ENCODE measurements at regions not wholly inside any gene's neighbourhood (a gene's known extent, or its start where the extent isn't known, plus 50 kb on each side); places are given as distances from the start of the nearest gene placed in this dataset.

GRCh38 chr5:143488381-143488780 is 84.9 kb upstream of the NR3C1 start:
- DNase-seq: no peak

- no peak for DNase-seq
These were observed 81.1 kb upstream of the NR3C1 start for GRCh38 chr5:143484601-143485000.

DNA sequence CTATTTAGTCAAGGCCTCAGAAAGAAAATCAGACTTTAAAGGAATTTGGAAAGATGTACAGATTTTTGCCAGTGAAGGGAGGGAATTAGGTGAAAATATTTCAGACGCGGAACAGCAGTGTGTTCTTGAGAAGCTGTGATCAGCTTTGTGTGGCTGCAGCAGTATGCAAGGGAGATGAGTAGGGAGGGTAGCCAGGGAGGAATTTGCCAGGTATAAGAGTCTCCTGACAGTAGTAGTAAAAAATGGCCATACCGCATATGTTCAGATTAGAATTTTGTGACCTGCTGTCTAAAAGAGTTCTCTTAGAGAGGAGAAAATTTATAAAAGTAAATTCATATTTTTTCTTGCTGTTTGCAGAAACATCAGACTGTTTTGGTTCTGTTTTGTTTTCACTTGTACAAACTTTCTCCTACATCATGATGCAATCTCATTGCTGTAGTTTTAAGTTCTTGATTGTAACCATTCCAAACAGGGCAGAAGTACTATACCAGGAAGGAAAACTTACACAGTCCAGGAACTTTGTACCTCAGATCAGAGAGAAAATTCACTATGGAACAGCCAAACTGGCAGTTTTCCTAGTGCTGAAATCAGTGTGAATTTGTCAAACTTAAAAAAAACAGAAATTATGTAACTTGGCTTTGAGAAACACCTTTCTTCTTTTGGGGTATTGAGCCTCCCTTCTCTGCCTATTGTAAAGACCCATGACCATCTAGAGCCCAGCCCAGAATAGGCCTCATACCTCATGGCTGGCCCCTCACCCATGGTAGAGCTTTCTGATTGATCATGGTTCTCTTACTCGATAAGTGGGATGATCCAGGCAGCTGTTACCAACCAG is 78.4 kb upstream of the NR3C1 start:
- DNase-seq: no peak

- DNase-seq: no peak
These were observed 76.5 kb upstream of the NR3C1 start for GRCh38 chr5:143480001-143480400.

DNA sequence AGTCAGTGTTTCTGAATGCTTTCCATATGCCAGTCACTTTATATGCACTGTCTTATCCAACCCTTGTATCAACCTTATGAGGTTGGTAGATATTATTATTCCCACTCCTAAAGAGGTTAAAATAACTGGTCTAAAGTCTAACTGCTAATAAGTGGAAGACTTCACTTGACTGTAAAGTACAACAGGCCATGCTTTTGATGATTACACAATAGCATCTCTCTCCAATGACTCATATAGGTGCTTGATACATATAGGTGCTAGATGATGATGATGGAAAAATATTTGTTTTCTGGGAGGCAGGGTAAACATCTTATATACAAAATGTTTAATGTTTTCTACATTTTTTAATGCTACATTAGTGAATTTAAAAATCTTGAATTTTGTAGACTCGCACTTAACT is 75.9 kb upstream of the NR3C1 start:
- DNase-seq: no peak

DNA sequence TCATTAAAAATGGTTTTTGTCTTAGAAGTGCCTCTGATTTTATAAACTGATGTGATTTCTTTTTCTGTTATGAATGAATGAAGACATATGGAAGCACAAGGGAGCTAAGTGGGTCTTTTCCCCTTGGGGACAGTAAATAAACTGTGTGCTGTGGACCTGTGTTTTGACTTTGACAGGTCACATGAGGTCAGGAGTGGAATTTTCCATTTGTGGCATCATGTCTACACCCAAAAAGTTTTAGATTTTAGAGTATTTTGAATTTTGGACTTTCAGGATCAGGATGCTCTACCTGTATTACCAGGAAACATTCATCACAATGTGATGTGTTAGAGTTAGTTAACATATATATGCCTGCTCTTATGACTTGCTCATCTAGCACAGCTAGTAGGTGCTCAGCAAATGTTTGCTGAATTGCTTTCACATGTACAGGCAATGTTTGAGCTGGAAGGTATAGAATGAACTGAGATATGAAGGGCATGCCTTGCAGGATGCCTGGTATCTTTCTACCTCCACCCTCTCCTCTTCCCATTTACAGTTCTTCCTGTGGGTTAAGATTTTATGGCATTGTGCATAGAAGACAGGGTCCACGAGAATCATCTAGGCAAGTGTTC is 73.2 kb upstream of the NR3C1 start:
- DNase-seq: no peak

- DNase-seq: no peak
These were observed 71.1 kb upstream of the NR3C1 start for GRCh38 chr5:143474616-143475015.

DNA sequence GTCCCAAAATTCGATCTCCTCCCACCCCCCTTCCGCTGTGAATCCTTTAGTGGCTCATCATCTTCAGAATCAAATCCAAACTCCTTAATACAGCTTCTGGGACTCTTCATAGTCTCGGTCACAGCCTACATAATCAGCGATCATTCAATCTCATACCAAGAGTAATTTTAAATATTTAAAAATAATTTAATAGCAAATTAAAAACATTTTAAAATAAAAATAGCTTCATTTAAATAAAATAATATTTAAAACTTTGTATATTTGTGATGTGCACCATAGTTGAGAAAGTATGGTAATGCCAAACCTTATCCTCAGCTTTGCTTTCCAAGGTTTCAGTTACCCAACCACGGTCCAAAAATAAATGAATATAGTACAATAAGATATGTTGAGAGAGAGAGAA is 70.0 kb upstream of the NR3C1 start:
- no peak for DNase-seq

- DNase-seq: no peak
These were observed 69.1 kb upstream of the NR3C1 start for GRCh38 chr5:143472576-143472975.

DNA sequence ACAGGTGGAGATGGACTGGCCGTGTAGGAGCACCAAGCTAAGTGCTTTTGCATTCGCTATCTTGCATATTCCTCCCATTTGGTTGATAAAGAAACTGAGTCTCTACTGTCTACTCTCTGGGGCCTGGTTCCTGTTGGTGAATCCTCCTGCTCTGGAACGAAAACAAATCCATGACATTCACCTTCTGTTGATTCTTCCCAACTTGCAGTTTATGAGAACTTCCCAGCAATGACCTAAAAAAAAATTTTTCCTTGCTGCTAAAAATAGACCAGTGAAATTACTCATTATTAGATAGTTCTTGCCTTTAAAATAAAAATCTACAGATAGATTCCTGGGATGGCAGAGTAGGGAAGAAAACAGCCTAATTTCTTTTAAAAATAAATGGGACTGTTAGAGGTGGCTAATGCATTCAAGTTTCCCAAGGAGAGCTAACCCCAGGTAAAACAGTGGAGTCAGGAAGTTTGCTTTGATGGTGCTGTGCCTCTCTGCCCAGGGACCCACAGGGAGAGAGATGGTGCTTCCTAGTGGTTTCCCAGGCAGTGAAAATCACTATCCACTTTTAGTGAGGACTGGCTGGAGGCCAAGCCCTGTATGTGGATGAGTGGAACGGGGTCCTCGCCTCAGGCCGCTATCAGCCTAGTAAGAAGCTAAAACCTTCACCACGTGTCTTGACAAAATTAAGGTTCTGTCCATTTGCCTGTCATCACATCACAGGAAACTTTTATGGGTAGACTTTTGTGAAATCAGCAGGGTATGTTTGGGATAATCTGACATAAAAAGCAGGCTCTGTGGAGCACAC is 68.4 kb upstream of the NR3C1 start:
- DNase-seq: no peak

- DNase-seq: no peak
These were observed 67.6 kb upstream of the NR3C1 start for GRCh38 chr5:143471041-143471509.

- DNase-seq: no peak
These were observed 66.6 kb upstream of the NR3C1 start for GRCh38 chr5:143470120-143470519.

GRCh38 chr5:143469125-143469524 is 65.6 kb upstream of the NR3C1 start:
- no peak for DNase-seq

DNA sequence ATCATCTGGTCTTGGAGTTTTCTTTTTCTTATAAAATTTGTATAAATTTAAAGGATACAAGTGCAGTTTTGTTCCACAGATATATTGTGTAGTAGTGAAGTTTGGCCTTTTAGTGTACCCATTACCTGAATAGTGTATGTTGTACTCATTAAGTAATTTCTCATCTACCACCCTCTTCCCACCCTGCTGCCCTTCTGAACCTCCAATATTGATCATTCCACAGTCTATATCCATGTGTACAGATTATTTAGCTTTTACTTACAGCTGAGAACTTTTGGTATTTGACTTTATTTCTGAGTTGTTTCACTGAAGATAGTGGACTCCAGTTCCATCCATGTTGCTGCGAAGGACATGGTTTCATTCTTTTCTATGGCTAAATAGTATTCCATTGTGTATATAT is 63.1 kb upstream of the NR3C1 start:
- no peak for DNase-seq

DNA sequence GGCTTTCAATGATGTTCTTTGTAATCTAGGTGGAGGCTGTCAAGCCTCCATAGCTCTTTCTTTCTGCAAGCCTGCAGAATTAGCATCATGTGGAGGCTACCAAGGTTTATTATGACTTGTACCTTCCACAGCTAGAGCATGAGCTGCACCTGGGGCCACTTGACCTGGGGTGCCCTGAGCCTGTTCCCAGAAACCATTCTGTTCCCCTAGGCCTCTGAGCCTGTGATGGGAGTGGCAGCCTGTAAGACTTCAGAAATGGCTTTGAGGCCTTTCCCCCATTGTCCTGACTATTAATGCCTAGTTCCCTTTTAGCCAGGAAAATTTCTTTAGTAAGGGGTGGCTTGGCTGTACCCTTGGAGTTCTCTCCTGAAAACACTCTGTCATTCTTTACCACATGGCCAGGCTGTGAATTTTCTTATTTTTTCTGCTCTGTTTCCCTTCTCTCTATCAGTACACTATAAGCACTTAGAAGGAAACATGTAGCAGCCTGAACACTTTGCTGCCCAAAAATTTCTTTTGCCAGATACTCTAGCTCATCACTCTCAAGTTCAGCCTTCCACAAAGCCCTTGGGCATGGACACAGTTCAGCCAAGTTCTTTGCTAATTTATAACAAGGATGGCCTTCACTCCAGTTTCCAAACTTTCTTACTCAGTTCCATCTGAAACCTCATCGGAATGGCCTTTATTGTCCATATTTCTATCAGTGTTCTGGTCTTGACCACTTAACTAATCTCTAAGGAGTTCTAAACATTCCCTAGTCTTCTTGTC is 61.4 kb upstream of the NR3C1 start:
- DNase-seq: no peak

GRCh38 chr5:143462431-143462830 is 58.9 kb upstream of the NR3C1 start:
- no peak for DNase-seq

DNA sequence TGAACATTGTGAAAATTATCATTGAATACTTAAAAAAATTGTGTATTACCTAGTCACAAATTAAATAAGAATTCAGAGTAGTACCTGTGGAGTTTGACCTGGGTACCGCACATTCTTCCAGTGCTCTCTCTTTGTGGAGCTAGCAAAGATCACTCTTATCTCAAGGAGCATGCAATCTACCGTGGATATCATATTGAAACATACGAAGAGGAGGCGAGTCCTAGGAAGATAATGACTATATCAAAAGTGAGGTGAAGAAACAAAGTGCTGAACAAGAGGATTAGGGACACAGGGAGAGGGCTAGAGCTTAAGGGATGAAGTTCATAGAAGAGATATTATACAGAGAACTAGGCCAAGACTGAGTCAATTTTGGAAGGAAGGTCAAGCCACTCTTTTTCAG is 55.9 kb upstream of the NR3C1 start:
- no peak for DNase-seq

DNA sequence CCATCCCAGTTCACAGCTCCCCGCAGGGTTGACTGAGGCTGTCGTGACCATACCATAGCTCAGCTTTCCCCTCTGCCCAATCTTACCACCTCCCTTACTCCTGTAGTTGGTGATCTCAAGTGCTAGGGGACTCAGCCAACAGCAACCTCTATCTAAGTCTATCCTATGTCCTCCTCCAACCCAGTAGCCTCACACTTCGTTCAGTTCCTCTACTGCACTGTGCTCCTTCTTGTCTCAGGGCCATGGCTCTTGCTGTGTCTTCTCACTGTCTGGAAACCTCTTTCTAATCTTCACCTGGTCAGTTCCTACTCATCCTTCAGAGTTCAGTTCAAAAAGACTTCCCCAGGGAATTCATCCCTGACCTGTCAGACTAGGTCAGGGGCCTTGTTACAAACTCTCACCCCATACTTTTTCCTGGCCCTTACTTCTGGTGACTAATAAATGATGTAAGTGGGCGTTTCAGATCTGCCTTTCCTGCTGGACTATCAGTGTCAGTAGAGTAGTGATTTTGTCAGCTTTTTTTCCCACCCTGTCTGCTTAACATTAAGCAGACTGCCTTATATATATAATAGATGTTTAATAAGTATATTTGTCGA is 53.6 kb upstream of the NR3C1 start:
- no peak for DNase-seq

- DNase-seq: no peak
These were observed 51.5 kb upstream of the NR3C1 start for GRCh38 chr5:143454936-143455516.

DNA sequence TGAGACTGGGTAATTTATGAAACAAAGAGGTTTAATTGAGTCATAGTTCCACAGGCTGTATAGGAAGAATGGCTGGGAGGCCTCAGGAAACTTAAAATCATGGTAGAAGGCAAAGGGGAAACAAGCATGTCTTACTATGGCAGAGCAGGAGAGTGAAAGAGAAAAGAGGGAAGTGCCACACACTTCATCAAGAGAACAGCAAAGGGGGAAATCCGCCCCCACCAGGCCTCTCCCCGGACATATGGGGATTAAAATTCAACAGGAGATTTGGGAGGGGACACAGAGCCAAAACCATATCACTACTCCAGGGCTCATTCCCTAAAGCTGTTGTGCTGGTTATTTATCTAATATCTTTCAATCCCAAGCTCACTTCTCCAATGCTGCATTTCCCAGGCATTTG is 50.2 kb upstream of the NR3C1 start:
- DNase-seq: no peak
